ENCODE measurements at regions not wholly inside any gene's neighbourhood (a gene's known extent, or its start where the extent isn't known, plus 50 kb on each side); places are given as distances from the start of the nearest gene placed in this dataset.
"Not testable (repeated sequence)": the region's sequence is repeated elsewhere in the genome, so short reads cannot be mapped to it uniquely, and the experiment has no call there.

- H3K4me1 ChIP-seq (ENCODE audit: control insufficient read depth, extremely low read depth, insufficient read depth, low read length); H3K4me2 ChIP-seq (ENCODE audit: extremely low read depth, insufficient read depth, low read length); DNase-seq (ENCODE audit: low read depth in 2 of 2); H3K79me2 ChIP-seq (ENCODE audit: control insufficient read depth, insufficient read depth, low read length); H3K27ac ChIP-seq (ENCODE audit: insufficient read depth, low read length); H3K27me3 ChIP-seq (ENCODE audit: control insufficient read depth, insufficient read depth, low read length); H3K9me3 ChIP-seq (ENCODE audit: control insufficient read depth, insufficient read depth, low read depth, low read length); H3K9ac ChIP-seq (ENCODE audit: insufficient read depth, low read length); H3K4me3 ChIP-seq (replicated peaks in 1 of 4; ENCODE audit: control extremely low read depth in 1 of 4, insufficient read depth in 1 of 4, low read depth in 3 of 4, low read length in 4 of 4); H3K36me3 ChIP-seq (ENCODE audit: control insufficient read depth, insufficient read depth, low read length); H4K20me1 ChIP-seq (ENCODE audit: control insufficient read depth, extremely low read depth, insufficient read depth, low read length); H2AFZ ChIP-seq (ENCODE audit: low read length): not testable (repeated sequence)
Observed at GRCh38 chr4:184966051-184966691, 52.1 kb upstream of the HELT start.

- DNase-seq (ENCODE audit: low read depth in 2 of 2); H3K9me3 ChIP-seq (ENCODE audit: control insufficient read depth, insufficient read depth, low read depth, low read length): not testable (repeated sequence)
Observed at GRCh38 chr4:184967699-184968098, 50.6 kb upstream of the HELT start.

GRCh38 chr4:184968366-184968765 lies 49.9 kb upstream of the HELT start:
- Histone ChIP-seq H3K9me3 (ENCODE audit: control insufficient read depth, insufficient read depth, low read depth, low read length) (no peaks in the 10 kb centered on the region), H3K4me1 (ENCODE audit: control insufficient read depth, extremely low read depth, insufficient read depth, low read length) (no peaks in the 10 kb centered on the region), H3K27ac (ENCODE audit: insufficient read depth, low read length) (no peak overlapping the region), H3K27me3 (ENCODE audit: control insufficient read depth, insufficient read depth, low read length) (no peaks in the 10 kb centered on the region), H2AFZ (ENCODE audit: low read length) (no peak overlapping the region), H3K4me3 (replicated peaks in 1 of 4; ENCODE audit: control extremely low read depth in 1 of 4, insufficient read depth in 1 of 4, low read depth in 3 of 4, low read length in 4 of 4) (no peak overlapping the region), H3K36me3 (ENCODE audit: control insufficient read depth, insufficient read depth, low read length) (no peaks in the 10 kb centered on the region), H3K79me2 (ENCODE audit: control insufficient read depth, insufficient read depth, low read length) (no peaks in the 10 kb centered on the region), H3K9ac (ENCODE audit: insufficient read depth, low read length) (no peak overlapping the region), H4K20me1 (ENCODE audit: control insufficient read depth, extremely low read depth, insufficient read depth, low read length) (no peaks in the 10 kb centered on the region), H3K4me2 (ENCODE audit: extremely low read depth, insufficient read depth, low read length) (no peak overlapping the region)
- TF ChIP-seq, protein P1, sequence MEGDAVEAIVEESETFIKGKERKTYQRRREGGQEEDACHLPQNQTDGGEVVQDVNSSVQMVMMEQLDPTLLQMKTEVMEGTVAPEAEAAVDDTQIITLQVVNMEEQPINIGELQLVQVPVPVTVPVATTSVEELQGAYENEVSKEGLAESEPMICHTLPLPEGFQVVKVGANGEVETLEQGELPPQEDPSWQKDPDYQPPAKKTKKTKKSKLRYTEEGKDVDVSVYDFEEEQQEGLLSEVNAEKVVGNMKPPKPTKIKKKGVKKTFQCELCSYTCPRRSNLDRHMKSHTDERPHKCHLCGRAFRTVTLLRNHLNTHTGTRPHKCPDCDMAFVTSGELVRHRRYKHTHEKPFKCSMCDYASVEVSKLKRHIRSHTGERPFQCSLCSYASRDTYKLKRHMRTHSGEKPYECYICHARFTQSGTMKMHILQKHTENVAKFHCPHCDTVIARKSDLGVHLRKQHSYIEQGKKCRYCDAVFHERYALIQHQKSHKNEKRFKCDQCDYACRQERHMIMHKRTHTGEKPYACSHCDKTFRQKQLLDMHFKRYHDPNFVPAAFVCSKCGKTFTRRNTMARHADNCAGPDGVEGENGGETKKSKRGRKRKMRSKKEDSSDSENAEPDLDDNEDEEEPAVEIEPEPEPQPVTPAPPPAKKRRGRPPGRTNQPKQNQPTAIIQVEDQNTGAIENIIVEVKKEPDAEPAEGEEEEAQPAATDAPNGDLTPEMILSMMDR (conservative IDR thresholded peaks at IDR 0.05 in 1 of 2, IDR thresholded peaks at IDR 0.05 in 1 of 2; ENCODE audit: low read depth in 1 of 2, low read length in 2 of 2), result no peak
- no peak for TF ChIP-seq EZH2 (IDR thresholded peaks at IDR 0.05; ENCODE audit: low read length, missing control alignments)
- DNase-seq (ENCODE audit: low read depth in 2 of 2), result no peak

More at GRCh38 chr4:184967699-184968098, 50.6 kb upstream of the HELT start:
- not testable (repeated sequence) for H3K27ac ChIP-seq (ENCODE audit: insufficient read depth, low read length); H3K27me3 ChIP-seq (ENCODE audit: control insufficient read depth, insufficient read depth, low read length); H3K79me2 ChIP-seq (ENCODE audit: control insufficient read depth, insufficient read depth, low read length); H2AFZ ChIP-seq (ENCODE audit: low read length); H3K4me3 ChIP-seq (replicated peaks in 1 of 4; ENCODE audit: control extremely low read depth in 1 of 4, insufficient read depth in 1 of 4, low read depth in 3 of 4, low read length in 4 of 4); H3K4me2 ChIP-seq (ENCODE audit: extremely low read depth, insufficient read depth, low read length); H3K36me3 ChIP-seq (ENCODE audit: control insufficient read depth, insufficient read depth, low read length); H4K20me1 ChIP-seq (ENCODE audit: control insufficient read depth, extremely low read depth, insufficient read depth, low read length); H3K9ac ChIP-seq (ENCODE audit: insufficient read depth, low read length); H3K4me1 ChIP-seq (ENCODE audit: control insufficient read depth, extremely low read depth, insufficient read depth, low read length)

Measured in fibroblast of lung (primary cell).